GM21723 (cell line): ENCODE measurements at regions not wholly inside any gene's neighbourhood (a gene's known extent, or its start where the extent isn't known, plus 50 kb on each side); places are given as distances from the start of the nearest gene placed in this dataset.

Source experiments
- ATAC-seq: cut with Tn5 transposase; IDR thresholded peaks from one replicate; pipeline ENCODE4 v1.9.1; 2021; ENCODE audit warnings: mild to moderate bottlenecking, moderate library complexity; ENCODE audit not compliant: unreplicated experiment

GRCh38 chr16:61596655-61597054 lies 439.6 kb downstream of the CDH8 start:
- no peak for ATAC-seq

GRCh38 chr16:61595605-61596004 lies 440.6 kb downstream of the CDH8 start:
- no peak for ATAC-seq

DNA sequence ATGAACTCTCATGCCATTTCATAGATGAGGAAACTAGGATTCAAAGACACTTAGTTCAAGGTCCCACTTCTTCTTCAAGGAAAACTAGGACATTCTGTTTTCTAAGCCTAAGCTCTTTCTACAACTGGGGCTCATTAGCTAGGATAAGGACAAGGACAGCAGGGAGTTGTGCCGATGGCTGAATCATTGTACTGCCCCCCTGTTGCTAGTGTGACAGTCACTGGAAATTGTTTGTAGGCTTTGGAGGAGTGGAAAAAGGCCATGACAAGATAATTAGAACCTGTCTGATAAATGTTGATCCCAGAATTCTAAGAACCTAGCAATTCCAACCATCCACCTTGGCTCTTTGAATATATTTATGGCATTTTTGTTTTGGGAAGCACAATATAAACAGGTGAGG lies 445.7 kb downstream of the CDH8 start:
- no peak for ATAC-seq

DNA sequence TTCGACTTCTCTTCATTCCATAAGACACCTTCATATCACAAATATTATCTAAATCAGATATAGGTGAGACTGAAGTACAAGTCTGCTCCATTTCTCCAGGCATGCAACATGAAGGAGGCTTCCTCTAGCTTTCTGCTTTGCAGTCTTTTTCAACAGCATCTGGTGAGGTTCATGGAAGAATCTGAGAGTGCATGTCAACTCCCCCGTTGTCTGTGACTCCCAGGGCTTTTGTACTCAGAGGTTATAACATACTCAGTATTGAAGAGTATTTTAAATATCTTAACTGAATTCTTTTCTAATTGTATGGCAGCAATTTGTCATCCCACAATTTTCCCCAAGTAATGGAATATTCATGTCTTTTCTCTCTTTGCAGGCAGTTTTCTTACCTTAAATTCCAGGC lies 448.7 kb downstream of the CDH8 start:
- no peak for ATAC-seq

DNA sequence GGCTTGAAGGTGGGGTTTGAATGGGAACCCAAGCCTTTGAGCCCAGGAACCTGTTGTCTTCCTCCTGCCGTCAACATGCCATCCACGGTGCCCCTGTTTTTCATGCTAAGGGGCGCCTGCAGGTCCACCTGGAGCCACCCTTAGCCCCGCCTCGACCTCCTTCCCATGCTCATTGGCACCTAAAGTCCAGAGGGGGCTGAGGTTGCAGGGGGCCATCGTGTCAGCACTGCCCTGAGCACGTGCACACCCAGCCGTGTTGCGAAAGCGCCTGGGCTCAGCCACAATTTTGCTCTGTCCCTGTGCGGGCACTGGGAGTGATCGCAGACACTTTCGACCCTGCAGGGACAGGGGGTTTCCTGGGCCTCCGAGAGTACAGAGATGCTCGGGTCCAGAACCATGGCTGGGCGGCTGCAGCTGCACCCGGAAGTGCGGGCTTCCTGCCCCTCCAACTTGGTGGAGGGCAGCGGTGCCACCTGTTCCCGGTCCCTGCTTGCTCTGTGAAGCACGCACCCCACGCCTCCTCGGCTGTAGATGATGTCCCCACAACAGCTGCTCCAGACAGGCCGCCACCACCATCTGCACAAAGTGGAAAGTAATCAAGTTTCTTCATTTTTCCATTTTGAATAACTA lies 454.7 kb downstream of the CDH8 start:
- no peak for ATAC-seq

DNA sequence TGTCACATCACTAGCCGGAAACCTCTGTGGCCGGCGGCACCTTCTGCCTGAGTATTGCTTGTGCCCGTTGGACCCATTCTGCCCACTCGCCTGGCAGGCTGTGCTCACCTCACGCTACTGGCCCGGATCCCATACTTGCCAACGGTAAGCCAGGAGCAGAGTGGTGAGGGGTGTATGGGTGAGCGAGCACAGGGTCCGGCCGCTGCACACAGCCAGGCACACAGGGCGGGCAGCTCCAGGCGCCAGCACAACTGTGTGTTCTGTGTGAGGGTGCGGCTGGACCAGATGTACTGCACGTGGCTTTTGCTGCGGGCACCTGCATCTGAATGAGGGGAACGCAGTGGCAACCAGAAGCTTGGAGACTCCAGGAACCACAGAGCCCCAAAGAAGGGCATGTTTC lies 455.7 kb downstream of the CDH8 start:
- ATAC-seq = no peak

- ATAC-seq = no peak
Measured at GRCh38 chr16:61579195-61579594, 457.0 kb downstream of the CDH8 start.

DNA sequence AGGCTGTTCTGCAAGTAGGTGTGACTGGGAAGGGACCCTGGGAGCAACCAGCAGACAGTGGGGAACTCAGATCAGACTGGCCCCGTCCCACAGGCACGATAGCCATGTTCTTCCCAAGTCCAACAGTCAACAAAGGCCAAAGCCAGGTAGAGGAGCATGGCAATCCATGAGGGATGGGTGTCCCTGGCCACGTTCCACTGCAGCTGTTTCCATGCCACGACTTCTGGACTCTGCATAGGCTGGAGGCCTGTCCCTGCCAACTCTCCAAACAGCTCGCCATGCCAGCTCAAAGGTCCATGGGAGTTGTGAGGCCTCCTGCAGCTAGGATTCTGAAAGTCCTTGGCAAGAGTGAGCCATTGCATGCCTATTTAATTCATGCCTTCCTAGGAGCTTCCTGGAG lies 459.8 kb downstream of the CDH8 start:
- ATAC-seq = no peak

DNA sequence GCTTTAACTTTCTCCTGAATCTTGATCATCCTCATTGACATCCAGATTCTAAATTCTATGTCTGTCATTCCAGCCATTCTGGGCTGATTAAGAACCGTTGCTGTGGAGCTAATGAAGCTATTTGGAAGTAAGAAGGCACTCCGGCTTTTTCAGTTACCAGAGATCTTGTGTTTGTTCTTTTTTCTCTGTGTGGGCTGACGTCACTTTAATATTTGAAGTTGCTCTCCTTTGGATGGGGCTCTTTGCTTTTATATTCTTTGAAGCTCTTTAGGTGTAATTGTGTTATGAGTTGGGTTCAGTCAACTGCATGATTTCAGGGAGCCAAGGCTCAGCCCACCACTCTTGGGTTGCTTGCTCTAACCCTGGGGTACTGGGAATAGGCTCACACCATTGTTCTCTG lies 460.6 kb downstream of the CDH8 start:
- no peak for ATAC-seq

DNA sequence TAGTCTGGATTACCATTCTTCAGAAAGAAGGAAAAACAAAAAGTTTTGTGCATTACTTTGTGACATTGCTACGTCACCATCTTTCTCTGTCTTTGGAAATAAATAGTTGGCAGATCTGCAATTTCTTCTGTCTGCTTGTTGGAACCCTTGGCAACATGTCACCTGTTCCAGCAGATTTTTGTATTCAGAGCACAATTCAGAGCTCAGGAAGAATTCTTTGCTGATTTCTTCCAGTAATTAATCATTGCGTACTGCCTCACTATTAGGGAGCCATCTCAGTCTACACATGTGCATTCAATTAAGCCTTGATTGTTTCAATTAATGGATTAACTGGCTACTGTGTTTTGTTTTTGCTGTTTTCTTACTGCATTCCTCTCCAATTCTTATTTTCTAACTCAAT lies 467.2 kb downstream of the CDH8 start:
- no peak for ATAC-seq

DNA sequence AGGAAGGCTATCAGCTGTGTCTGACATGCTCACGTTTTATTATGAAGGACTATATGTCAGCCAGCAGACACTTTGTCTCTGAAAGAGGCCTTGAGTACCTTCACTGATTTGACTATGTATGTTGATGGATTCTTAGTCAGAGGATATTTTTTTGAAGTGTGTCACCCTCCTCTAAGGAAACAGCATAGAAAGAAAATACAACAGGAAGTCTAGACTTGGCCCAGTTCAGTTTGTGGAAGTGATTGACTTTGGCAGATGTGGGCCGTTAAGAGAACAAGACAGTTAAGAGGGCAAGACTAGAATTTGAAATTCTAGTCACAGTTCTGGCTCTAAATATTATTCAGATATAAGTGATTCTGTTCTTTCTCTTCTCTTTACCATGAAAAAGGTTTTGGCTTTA lies 471.5 kb downstream of the CDH8 start:
- ATAC-seq = no peak

- ATAC-seq = no peak
Measured at GRCh38 chr16:61555718-61556441, 480.4 kb downstream of the CDH8 start.

DNA sequence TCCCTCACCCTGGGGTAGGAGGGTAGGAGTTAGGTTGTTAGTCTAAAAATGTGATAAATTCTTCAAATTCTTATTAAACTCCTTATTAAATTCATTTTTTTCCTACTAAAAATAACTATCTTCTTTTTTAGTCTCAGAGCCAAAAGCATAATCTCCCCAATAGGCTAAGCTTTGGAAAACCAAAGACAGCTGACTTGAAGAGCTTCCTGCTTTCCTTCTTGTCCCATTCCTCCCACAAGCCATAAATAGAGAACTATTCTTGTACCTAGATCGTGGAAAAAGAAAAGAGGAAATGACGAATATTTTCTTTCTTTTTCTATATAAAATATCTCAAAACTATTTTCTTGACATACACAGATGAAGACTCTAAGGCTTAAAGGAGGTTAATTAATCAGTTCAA lies 486.9 kb downstream of the CDH8 start:
- ATAC-seq = no peak

DNA sequence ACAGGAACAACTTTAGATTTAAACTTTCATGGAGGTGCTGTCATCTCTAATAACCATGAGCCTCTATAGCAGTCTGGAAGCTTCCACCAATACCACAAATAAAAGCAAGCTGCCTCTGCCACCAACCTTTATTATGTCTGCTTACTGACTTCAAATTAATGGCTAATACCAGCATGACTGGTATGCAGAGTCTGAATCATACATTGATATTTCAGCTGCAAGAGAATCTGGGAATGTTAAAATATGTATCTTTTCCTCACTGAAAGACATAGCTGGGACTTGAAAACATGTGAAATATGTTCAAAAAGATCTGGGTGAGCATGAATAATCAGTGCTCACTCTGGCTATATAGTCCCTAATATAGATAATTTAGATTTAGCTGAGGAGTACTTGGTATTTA lies 488.6 kb downstream of the CDH8 start:
- no peak for ATAC-seq

DNA sequence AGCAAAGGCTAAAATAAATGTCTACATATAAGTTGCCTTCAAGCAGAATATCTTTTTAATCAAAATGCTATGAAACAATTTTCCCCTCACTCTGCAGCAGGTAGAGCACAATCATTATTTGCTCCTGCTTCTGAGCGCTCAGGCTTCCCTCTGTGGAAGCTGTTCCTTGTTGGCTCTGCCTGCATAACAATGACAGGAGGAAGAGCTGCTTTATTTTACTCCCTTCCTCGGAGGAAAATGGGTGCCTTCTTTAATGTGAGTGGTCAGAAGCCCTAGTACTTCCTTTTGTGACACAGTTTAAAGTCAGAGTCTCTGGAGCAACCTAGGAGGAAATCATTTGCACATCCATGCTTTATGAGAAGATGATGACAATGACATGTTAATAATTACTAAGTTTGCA lies 492.1 kb downstream of the CDH8 start:
- no peak for ATAC-seq

DNA sequence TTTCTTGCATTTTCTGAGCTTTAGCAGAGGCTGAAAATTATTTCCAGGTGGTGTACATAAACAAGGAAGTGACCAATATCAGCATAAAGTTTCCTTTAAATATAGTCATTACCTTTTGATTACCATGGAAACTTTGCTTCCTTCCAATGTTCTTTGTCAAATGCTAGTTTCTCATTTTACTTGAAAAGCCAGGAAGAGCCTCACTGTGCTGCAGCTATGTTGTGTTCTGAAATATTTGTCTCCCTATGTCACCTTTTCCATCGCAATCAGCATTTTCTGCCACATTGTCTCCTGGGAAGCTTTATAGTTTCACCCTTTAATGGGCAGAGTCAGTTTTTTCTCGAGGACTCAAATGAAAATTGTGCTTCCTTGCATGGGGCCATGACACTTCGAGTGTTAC lies 496.0 kb downstream of the CDH8 start:
- ATAC-seq = no peak

- no peak for ATAC-seq
Measured at GRCh38 chr16:61530697-61531096, 505.5 kb downstream of the CDH8 start.

- ATAC-seq = no peak
Measured at GRCh38 chr16:61500851-61501250, 535.4 kb downstream of the CDH8 start.

DNA sequence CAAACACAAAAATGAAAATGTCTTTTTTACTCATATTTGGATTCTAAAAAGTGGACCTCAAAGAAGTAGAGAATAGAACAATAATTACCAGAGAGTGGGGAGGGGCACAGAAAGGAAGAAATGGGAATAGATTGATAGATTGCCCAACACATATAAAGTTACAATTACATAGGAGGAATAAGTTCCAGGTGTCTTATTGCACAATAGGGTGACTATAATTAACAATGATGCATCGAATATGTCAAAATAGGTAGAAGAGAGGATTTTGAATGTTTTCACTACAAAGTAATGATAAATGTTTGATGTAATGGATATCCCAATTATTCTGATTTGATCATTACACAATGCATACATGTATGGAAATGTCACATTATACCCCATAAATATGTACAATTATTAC lies 556.0 kb downstream of the CDH8 start:
- ATAC-seq = no peak

DNA sequence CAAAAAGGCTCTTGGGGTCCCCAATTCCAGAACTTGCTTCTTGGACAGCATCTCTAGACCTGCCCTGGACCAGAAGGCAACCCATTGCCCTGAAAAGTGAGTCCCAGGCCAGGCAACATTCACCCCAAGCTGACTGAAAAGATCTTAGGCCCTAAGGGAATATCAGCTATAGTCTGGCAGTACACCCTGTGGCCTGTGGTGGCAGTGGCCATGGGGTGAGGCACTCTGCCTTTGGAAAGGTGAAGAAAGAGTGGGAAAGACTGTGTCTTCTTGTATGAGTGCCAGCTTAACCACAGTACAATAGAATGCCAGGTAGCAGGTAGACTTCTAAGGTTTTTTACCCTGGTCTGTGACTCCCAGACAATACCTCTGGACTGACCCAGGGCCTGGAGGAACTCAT lies 564.5 kb downstream of the CDH8 start:
- ATAC-seq = no peak

DNA sequence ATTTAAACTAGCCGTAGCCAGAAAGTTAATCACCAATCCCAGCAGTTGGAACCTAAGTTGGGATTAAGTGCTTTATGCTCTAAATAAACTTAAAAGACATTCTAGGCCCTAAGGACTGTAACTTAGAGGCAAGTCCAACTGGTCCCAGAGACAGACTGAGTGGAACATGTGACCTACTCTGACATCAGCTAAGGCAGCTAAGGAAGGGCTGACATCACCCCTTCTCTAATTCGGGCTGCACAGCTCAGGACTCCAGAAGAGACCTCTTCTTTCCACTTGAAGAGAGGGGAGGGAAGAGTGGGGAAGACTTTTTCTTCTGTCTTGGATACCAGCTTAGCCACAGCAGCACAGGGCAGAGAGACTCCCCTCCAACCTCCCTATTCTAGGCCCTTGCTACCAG lies 565.2 kb downstream of the CDH8 start:
- no peak for ATAC-seq

DNA sequence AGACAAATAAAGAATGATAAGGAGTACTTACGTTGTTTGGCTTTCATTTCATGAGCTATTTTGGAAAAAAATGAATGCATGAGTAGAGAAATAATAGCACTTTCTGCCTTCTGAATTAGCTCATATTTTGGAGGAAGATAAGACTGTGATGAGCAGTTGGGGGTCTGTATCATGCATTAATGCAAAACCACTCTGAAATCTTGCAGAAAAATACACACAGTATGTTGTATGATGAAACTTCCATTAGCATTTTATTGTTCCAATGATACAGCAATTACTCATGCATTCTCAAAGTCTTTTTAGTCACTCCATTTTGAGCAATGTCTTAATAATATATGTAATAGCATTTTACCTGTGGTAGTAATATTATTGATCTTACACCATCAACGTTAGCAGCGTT lies 571.0 kb downstream of the CDH8 start:
- ATAC-seq = no peak

DNA sequence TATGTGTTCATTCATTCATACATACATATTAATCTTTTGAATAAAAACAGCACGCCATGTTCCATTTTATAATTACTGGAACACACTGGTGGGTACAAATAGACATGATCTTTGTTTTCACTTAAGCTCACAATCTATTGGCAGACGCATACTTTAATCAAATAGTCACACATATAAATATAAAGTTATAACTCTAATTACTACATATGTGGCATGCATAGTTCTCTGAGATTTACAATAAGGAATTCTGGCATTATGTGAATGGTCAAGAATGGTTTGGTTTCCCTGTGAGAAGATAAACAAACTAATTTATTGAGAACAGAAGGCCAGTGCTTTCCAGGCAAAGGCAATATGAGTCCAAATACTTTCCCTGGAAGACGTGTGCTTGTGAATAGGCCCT lies 576.2 kb downstream of the CDH8 start:
- ATAC-seq = no peak
